ENCODE measurements at regions not wholly inside any gene's neighbourhood (a gene's known extent, or its start where the extent isn't known, plus 50 kb on each side); places are given as distances from the start of the nearest gene placed in this dataset.

- TF ChIP-seq CBX5 (IDR thresholded peaks at IDR 0.05; ENCODE audit: low read depth, low read length) (no peak), EGR1 (IDR thresholded peaks at IDR 0.05; ENCODE audit: borderline replicate concordance, low read depth, low read length) (no peak), TCF12 (IDR thresholded peaks at IDR 0.05; ENCODE audit: low read depth, low read length) (no peak), HDAC2 (IDR thresholded peaks at IDR 0.05; ENCODE audit: borderline replicate concordance in 1 of 2, low read depth in 2 of 2, low read length in 2 of 2) (no peak), CHD7 (IDR thresholded peaks at IDR 0.05; ENCODE audit: insufficient replicate concordance, low read length) (no peak)
These were observed 174.1 kb downstream of the IBTK start (continued) for GRCh38 chr6:82073484-82073883.

Data from H1 (cell line).